ENCODE measurements at regions not wholly inside any gene's neighbourhood (a gene's known extent, or its start where the extent isn't known, plus 50 kb on each side); places are given as distances from the start of the nearest gene placed in this dataset.

- no peak for TF ChIP-seq GATA2 (IDR thresholded peaks at IDR 0.05; ENCODE audit: low read depth, low read length)
- TF ChIP-seq GATA3 (IDR thresholded peaks at IDR 0.05; ENCODE audit: low read depth, low read length), result no peak
Observed at GRCh38 chr13:90591260-90591926, 756.1 kb upstream of the MIR17HG start.

DNA sequence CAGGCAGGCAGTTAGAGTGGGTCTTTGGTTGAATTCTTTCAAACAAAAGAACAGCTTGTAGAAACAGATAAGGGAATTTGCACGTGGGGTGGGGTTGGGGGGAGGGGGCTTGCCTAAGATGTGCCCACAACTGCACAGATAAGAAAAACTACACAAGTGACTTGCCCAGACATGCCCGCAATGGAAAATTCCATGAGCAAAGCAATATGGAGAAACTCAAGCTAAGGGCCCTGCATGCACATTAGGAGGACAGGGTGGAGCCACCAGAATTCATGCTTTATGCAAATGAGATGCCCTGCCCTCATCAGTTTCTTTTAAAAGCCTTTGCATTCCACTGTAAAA, 755.6 kb upstream of the MIR17HG start:
- TF ChIP-seq GATA3 (IDR thresholded peaks at IDR 0.05; ENCODE audit: low read depth, low read length) (no peak), GATA2 (IDR thresholded peaks at IDR 0.05; ENCODE audit: low read depth, low read length) (no peak)

GRCh38 chr13:90592943-90593342, 754.5 kb upstream of the MIR17HG start:
- no peak for TF ChIP-seq GATA2 (IDR thresholded peaks at IDR 0.05; ENCODE audit: low read depth, low read length)
- TF ChIP-seq GATA3 (IDR thresholded peaks at IDR 0.05; ENCODE audit: low read depth, low read length), result no peak

- no peak for TF ChIP-seq GATA3 (IDR thresholded peaks at IDR 0.05; ENCODE audit: low read depth, low read length)
- TF ChIP-seq GATA2 (IDR thresholded peaks at IDR 0.05; ENCODE audit: low read depth, low read length), result no peak
Observed at GRCh38 chr13:90594681-90595080, 752.8 kb upstream of the MIR17HG start.

DNA sequence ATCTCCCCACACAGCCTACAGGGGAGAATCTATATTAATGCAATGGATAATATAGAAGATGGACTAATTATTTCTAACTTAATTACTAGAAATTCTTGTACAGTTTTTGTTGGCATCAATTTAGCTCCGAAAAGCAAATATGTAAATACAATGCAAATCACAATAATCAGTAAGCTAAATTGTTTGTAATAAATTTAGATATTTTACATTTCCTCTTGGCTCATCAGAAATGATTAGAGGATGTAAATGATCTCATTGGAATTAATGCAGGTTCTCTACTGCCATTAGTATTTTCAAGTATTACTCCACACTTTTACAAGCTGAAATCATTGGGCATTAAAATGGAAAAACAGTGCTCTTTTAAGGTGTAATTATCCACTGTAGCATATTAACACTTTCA, 741.8 kb upstream of the MIR17HG start:
- TF ChIP-seq GATA2 (IDR thresholded peaks at IDR 0.05; ENCODE audit: low read depth, low read length), result no peak
- no peak for TF ChIP-seq GATA3 (IDR thresholded peaks at IDR 0.05; ENCODE audit: low read depth, low read length)

- no peak for TF ChIP-seq GATA2 (IDR thresholded peaks at IDR 0.05; ENCODE audit: low read depth, low read length)
- TF ChIP-seq GATA3 (IDR thresholded peaks at IDR 0.05; ENCODE audit: low read depth, low read length), result no peak
Observed at GRCh38 chr13:90612391-90612790, 735.1 kb upstream of the MIR17HG start.

GRCh38 chr13:90613076-90613795, 734.3 kb upstream of the MIR17HG start:
- TF ChIP-seq GATA3 (IDR thresholded peaks at IDR 0.05; ENCODE audit: low read depth, low read length), result no peak
- no peak for TF ChIP-seq GATA2 (IDR thresholded peaks at IDR 0.05; ENCODE audit: low read depth, low read length)

DNA sequence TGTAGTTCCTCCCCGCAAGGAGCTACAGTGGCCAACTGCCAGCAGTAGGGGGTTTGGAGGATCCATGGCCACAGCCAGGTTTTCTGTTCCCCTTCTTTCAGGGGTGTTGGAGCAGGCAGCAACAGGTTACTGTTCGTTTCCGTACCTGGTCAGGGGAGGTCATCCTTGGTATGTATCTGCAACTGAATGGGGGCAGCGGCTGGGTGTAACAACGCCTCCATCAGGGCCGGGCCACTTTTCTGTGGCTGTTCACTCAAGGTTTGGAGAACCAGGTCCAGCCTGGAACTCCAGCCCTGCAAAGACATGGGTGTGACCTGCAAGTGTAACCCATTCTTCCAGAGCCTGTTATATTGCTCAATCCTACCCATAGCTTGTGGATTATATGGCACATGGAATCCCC, 732.3 kb upstream of the MIR17HG start:
- no peak for TF ChIP-seq GATA2 (IDR thresholded peaks at IDR 0.05; ENCODE audit: low read depth, low read length)
- no peak for TF ChIP-seq GATA3 (IDR thresholded peaks at IDR 0.05; ENCODE audit: low read depth, low read length)

- TF ChIP-seq GATA3 (IDR thresholded peaks at IDR 0.05; ENCODE audit: low read depth, low read length) (no peak), GATA2 (IDR thresholded peaks at IDR 0.05; ENCODE audit: low read depth, low read length) (no peak)
Observed at GRCh38 chr13:90615767-90616166, 731.7 kb upstream of the MIR17HG start.

GRCh38 chr13:90618133-90618532, 729.4 kb upstream of the MIR17HG start:
- TF ChIP-seq GATA3 (IDR thresholded peaks at IDR 0.05; ENCODE audit: low read depth, low read length) (no peak), GATA2 (IDR thresholded peaks at IDR 0.05; ENCODE audit: low read depth, low read length) (no peak)

DNA sequence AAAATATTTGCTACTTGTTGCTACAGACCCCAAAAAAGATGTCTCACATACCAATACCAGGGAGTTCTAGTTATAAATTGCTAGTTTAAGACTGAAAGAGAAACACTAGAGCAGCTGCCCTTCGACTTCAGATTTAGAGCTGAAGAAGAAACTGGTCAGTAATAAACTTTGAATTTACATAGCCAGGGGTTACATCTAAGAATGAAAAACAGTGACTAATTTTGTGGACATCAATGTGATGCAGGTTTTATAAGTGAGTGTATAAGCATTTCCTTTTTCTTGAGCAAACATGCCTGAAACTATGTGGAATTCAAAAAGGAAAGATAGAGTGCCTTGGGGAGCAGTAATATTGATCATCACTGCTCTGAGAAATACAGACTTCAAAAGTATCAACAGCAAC, 724.9 kb upstream of the MIR17HG start:
- TF ChIP-seq GATA3 (IDR thresholded peaks at IDR 0.05; ENCODE audit: low read depth, low read length) (no peak), GATA2 (IDR thresholded peaks at IDR 0.05; ENCODE audit: low read depth, low read length) (no peak)

DNA sequence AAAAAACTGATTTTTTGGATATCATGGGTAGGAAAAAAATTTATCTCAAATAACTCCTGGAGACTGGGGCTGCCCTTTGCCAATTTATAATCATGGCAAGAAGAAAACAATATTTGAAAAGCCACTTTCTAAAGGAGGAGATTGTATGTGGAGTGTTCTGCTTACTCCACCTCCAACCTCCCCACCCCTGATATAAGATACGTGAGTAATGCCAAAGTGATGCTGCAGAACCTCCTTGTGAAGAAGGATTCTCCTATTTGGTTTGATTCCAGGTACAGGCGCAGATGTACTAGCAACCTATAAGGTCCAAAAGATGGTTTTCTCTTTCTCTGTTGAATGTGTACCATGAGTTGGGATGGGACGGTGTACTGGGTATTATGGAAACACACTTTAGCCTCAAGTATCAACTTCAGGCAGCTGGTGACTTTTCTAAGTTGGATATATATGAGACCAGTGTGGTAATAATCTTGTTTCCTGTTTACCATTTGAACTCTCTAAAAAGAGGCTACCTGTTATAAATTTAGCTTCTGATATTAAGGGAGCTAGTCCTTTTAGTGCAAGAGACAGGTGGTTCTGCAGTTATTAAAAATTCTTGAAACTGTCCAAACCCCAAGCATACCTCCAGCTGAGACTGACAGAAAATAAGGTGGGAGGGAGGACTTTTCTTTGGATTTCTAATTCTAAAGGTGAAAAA, 724.0 kb upstream of the MIR17HG start:
- TF ChIP-seq GATA2 (IDR thresholded peaks at IDR 0.05; ENCODE audit: low read depth, low read length) (no peak), GATA3 (IDR thresholded peaks at IDR 0.05; ENCODE audit: low read depth, low read length) (no peak)

GRCh38 chr13:90627813-90628212, 719.7 kb upstream of the MIR17HG start:
- TF ChIP-seq GATA3 (IDR thresholded peaks at IDR 0.05; ENCODE audit: low read depth, low read length) (no peak), GATA2 (IDR thresholded peaks at IDR 0.05; ENCODE audit: low read depth, low read length) (no peak)

DNA sequence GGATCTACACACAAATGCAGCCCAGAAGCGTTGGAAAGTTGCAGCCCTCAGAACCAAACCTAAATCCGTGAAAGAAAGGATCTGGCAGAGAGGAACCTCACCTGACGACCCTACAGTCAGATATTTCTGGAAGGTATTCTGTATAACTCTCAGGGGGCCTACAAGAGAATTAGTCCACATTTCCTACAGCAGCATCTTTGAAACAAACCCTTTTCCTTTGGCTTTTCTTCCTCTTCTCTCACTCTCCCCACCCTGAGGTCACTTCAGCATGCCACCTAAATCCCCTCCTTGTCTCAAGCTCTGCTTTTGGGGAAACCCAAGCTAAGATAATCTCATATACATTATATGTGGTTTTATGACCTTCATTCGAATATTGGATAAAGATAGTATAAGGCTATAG, 719.0 kb upstream of the MIR17HG start:
- TF ChIP-seq GATA2 (IDR thresholded peaks at IDR 0.05; ENCODE audit: low read depth, low read length), result no peak

DNA sequence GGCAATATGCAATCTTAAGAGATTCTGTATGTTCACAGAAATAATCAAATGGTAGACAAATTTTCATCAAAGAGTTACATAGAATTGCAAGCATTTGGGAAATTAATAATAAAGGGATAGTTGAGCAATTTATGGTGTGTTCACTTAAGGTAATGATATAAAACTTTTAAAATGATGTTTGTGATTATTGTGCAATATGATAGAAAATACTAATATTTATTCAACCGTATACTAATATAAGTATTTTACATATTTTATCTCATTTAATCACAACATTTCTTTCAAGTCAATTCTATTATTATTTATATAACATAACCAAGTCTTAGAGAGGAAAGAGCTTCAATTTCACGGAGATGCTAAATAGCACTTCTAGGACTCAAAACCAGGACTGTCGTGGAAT, 716.8 kb upstream of the MIR17HG start:
- TF ChIP-seq GATA2 (IDR thresholded peaks at IDR 0.05; ENCODE audit: low read depth, low read length) (no peak), GATA3 (IDR thresholded peaks at IDR 0.05; ENCODE audit: low read depth, low read length) (no peak)

All from SH-SY5Y (cell line).